ENCODE measurements at regions not wholly inside any gene's neighbourhood (a gene's known extent, or its start where the extent isn't known, plus 50 kb on each side); places are given as distances from the start of the nearest gene placed in this dataset.

- no peak for TF ChIP-seq CUX1 (CRISPR knock-in tag; IDR thresholded peaks at IDR 0.05)
- no peak for TF ChIP-seq NCOA6 (IDR thresholded peaks at IDR 0.05)
Observed at GRCh38 chr6:66340736-66341135, 633.7 kb upstream of the EYS start (continued).

GRCh38 chr6:66336176-66336575, 629.1 kb upstream of the EYS start:
- ATAC-seq: no peak
- no peaks in the 10 kb centered on the region for H3K27me3 ChIP-seq (ENCODE audit: control insufficient read depth in 2 of 2, insufficient read depth in 2 of 2, low read length in 2 of 2)
- no peak for TF ChIP-seq E2F6 (IDR thresholded peaks at IDR 0.05; ENCODE audit: borderline replicate concordance in 1 of 2, extremely low read depth in 1 of 2, insufficient read depth in 1 of 2, insufficient read length in 1 of 2, low read depth in 1 of 2, low read length in 1 of 2, poor library complexity in 1 of 2, severe bottlenecking in 1 of 2)
- TF ChIP-seq ARNT (IDR thresholded peaks at IDR 0.05): no peak
- no peak for TF ChIP-seq CBX5 (IDR thresholded peaks at IDR 0.05; ENCODE audit: borderline replicate concordance, low read depth)
- TF ChIP-seq NKRF (IDR thresholded peaks at IDR 0.05; ENCODE audit: borderline replicate concordance): no peak
- no peak for TF ChIP-seq WHSC1 (IDR thresholded peaks at IDR 0.05; ENCODE audit: low read length)
- no peak for TF ChIP-seq ZNF592 (IDR thresholded peaks at IDR 0.05)

More at GRCh38 chr6:66336176-66336575, 629.1 kb upstream of the EYS start:
- H3K79me2 ChIP-seq (ENCODE audit: control insufficient read depth, insufficient read depth, low read length): no peaks in the 10 kb centered on the region
- in situ Hi-C loops (cut with MboI) (no loop called here), intact Hi-C loops (cut with micrococcal nuclease) (no loop called here)
- ChIA-PET CTCF (ENCODE audit: low intra/inter-chr PET ratio) (interaction anchor here (0.6 kb wide), 1 partner anchor 95 kb away, joined by 3 read pairs; no protein-coding TSS in a partner anchor), POLR2A (no interaction called here)
- no peak overlapping the region for H3K4me2 ChIP-seq (ENCODE audit: insufficient read depth, low read length)
- H3K9me1 ChIP-seq (ENCODE audit: control insufficient read depth, insufficient read depth, low read length): no peaks in the 10 kb centered on the region
- no TSS peak for BruUV-seq (replicated peaks)
- H3K36me3 ChIP-seq (ENCODE audit: control insufficient read depth, insufficient read depth, low read length): no peaks in the 10 kb centered on the region
- FAIRE-seq (no peak), DNase-seq (ENCODE audit: extremely low read depth in 1 of 4, low spot score in 3 of 4) (no peak)
- no peak overlapping the region for H3K9ac ChIP-seq (ENCODE audit: insufficient read depth in 1 of 2, low read depth in 2 of 2, low read length in 2 of 2)
- H3K4me3 ChIP-seq: no peak overlapping the region
- H3K4me1 ChIP-seq (replicated peaks in 1 of 2; ENCODE audit: control insufficient read depth in 2 of 2, insufficient read depth in 2 of 2, low read length in 2 of 2): no peaks in the 10 kb centered on the region
- H4K20me1 ChIP-seq (replicated peaks; ENCODE audit: control insufficient read depth, insufficient read depth, low read length): no peaks in the 10 kb centered on the region
- WGBS (ENCODE audit: insufficient coverage, low coverage, missing lambda C conversion rate): 0% methylated on average over 1 of the region's 1 CpG
- no peak overlapping the region for H2AFZ ChIP-seq (ENCODE audit: low read depth, low read length)
- no peaks in the 10 kb centered on the region; the same call in 1 of the 2 replicates for H3K9me3 ChIP-seq (replicated peaks; ENCODE audit: control insufficient read depth, insufficient read depth, low read depth, low read length)
- H3K27ac ChIP-seq (ENCODE audit: extremely low read depth, low read depth, low read length): no peak overlapping the region

Data from K562 (cell line).